Loucy (cell line): ENCODE measurements at regions not wholly inside any gene's neighbourhood (a gene's known extent, or its start where the extent isn't known, plus 50 kb on each side); places are given as distances from the start of the nearest gene placed in this dataset.

Experiments used
- H2AFZ ChIP-seq: fragments of 200-600 bp; sonication (generic); 2 replicates; pipeline ENCODE4 v1.6.0; 2016; ENCODE audit warnings: antibody characterized with exemption, mild to moderate bottlenecking, low read length, moderate library complexity
- H3F3A ChIP-seq: fragments of 200-600 bp; 2 replicates; pipeline ENCODE4 v1.6.0; 2016; ENCODE audit warnings: antibody characterized with exemption, low read depth, mild to moderate bottlenecking
- H3K27me3 ChIP-seq: fragments of 200-600 bp; sonication (generic); 2 replicates; pipeline ENCODE4 v1.6.1; 2014; ENCODE audit warnings: low read length, mild to moderate bottlenecking; ENCODE audit not compliant: insufficient read depth, poor library complexity, severe bottlenecking
- H3K36me3 ChIP-seq: fragments of 200-600 bp; sonication (generic); 2 replicates; pipeline ENCODE4 v1.6.1; 2016; ENCODE audit warnings: low read length; ENCODE audit not compliant: insufficient read depth
- H3K4me1 ChIP-seq: fragments of 200-600 bp; sonication (generic); 2 replicates; pipeline ENCODE4 v1.5.1; 2014; ENCODE audit warnings: low read length, mild to moderate bottlenecking; ENCODE audit not compliant: insufficient read depth, poor library complexity, severe bottlenecking
- H3K4me2 ChIP-seq: fragments of 200-600 bp; sonication (generic); 2 replicates; pipeline ENCODE4 v1.6.0; 2014; ENCODE audit warnings: antibody characterized with exemption, low read length, low read depth, mild to moderate bottlenecking; ENCODE audit not compliant: poor library complexity, severe bottlenecking
- H3K4me3 ChIP-seq: fragments of 200-600 bp; sonication (generic); 2 replicates; pipeline ENCODE4 v1.5.1; 2014; ENCODE audit warnings: low read length, mild to moderate bottlenecking, mixed read lengths; ENCODE audit not compliant: poor library complexity, severe bottlenecking
- H3K79me2 ChIP-seq: fragments of 200-600 bp; sonication (generic); 2 replicates; pipeline ENCODE4 v1.6.1; 2014; ENCODE audit warnings: low read length; ENCODE audit not compliant: insufficient read depth
- H3K9ac ChIP-seq: fragments of 200-600 bp; sonication (generic); 2 replicates; pipeline ENCODE4 v1.6.0; 2014; ENCODE audit warnings: mild to moderate bottlenecking, low read depth, low read length, moderate library complexity; ENCODE audit not compliant: poor library complexity, severe bottlenecking
- H3K9me2 ChIP-seq: fragments of 200-600 bp; sonication (generic); replicated peaks from 2 replicates; pipeline ENCODE4 v1.6.1; 2016; ENCODE audit warnings: low read depth, low read length, mixed read lengths
- H3K9me3 ChIP-seq: fragments of 200-600 bp; sonication (generic); 2 replicates; pipeline ENCODE4 v1.6.1; 2014; ENCODE audit warnings: mild to moderate bottlenecking, antibody characterized with exemption, low read length, low read depth; ENCODE audit not compliant: insufficient read depth
- H4K20me1 ChIP-seq: fragments of 200-600 bp; sonication (generic); 2 replicates; pipeline ENCODE4 v1.6.0; 2014; ENCODE audit warnings: antibody characterized with exemption, low read length, mild to moderate bottlenecking; ENCODE audit not compliant: insufficient read depth, poor library complexity, severe bottlenecking
- EZH2phosphoT487 ChIP-seq: fragments of 200-600 bp; IDR thresholded peaks from 2 replicates; pipeline ENCODE4 v1.6.1; 2018; ENCODE audit warnings: antibody characterized with exemption, mild to moderate bottlenecking, moderate library complexity, borderline replicate concordance
- TF ChIP-seq, protein P1 (sequence below): fragments of 200-600 bp; sonication (generic); conservative IDR thresholded peaks from 2 replicates; pipeline ENCODE4 v1.5.1; 2014; ENCODE audit warnings: mild to moderate bottlenecking, antibody characterized with exemption, low read length

DNA sequence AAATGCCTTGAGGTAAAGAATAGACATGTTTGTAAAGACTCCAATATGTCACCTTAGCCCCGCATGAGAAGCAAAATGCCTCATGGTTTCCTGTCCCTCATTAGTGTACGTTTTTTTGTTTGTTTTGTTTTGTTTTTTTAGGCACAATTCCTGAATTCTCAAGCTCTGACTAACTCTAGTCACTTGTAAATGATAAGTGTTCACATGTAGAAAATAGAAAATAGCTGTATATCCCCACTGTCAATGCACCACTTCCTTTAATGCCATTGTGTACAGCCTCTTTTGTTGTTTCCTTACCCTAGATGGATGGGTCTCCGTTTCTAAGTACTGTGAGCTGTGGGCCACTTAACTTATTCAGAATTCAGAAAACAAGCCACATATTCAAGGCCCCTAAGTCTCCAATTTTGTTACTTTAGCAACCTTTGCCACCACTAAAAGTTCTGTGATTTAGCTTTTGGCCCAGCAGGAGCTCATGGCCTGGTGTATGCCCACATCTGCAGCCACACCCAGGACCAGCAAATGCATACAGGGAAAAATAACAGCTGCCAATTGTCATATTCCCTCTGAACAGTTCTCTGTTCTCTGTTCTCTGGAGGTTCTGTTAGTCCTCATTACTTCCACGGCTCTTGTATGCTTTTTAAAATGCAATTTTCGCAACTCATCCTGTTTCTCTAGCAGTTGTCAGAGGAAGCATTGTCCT is 655.5 kb downstream of the GBE1 start:
- no peak overlapping the region for H3K4me3 ChIP-seq

DNA sequence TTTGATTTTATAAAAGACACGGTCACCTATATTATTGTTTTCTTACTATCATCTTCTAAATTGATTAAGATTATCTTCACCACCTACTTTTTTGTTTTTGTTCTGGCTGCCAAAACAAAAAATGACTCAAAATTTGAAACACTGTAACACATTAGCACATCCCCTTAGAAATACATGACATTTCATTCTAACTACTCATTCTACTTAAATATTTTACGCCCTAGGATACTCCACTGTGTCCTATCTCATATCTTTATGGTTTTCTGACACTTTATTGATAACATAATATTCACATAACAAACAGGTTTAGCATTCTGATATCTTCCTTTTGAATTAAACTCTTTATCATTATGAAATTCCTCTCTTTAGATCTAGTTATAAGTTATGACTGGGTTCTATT is 656.2 kb downstream of the GBE1 start:
- Histone ChIP-seq H3K4me3 (no peak overlapping the region), H3K4me2 (no peak overlapping the region), H3K36me3 (no peaks in the 10 kb centered on the region), H3K9ac (no peak overlapping the region), H2AFZ (no peak overlapping the region), H3K79me2 (no peaks in the 10 kb centered on the region), H3K9me3 (no peaks in the 10 kb centered on the region), H3K4me1 (no peaks in the 10 kb centered on the region), H3K9me2 (no peaks in the 10 kb centered on the region), H3K27me3 (no peaks in the 10 kb centered on the region), H4K20me1 (no peaks in the 10 kb centered on the region), H3F3A (no peaks in the 10 kb centered on the region)
- TF ChIP-seq, protein P1, sequence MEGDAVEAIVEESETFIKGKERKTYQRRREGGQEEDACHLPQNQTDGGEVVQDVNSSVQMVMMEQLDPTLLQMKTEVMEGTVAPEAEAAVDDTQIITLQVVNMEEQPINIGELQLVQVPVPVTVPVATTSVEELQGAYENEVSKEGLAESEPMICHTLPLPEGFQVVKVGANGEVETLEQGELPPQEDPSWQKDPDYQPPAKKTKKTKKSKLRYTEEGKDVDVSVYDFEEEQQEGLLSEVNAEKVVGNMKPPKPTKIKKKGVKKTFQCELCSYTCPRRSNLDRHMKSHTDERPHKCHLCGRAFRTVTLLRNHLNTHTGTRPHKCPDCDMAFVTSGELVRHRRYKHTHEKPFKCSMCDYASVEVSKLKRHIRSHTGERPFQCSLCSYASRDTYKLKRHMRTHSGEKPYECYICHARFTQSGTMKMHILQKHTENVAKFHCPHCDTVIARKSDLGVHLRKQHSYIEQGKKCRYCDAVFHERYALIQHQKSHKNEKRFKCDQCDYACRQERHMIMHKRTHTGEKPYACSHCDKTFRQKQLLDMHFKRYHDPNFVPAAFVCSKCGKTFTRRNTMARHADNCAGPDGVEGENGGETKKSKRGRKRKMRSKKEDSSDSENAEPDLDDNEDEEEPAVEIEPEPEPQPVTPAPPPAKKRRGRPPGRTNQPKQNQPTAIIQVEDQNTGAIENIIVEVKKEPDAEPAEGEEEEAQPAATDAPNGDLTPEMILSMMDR, result no peak
- no peak for TF ChIP-seq EZH2phosphoT487

More for the DNA sequence above, 655.5 kb downstream of the GBE1 start:
- no peak overlapping the region for H3K4me2 ChIP-seq
- no peak overlapping the region for H2AFZ ChIP-seq
- TF ChIP-seq, protein P1, result no peak
- no peak for TF ChIP-seq EZH2phosphoT487
- H3K9me2 ChIP-seq, result no peaks in the 10 kb centered on the region
- H3K36me3 ChIP-seq, result no peaks in the 10 kb centered on the region
- no peaks in the 10 kb centered on the region for H4K20me1 ChIP-seq
- no peaks in the 10 kb centered on the region for H3K4me1 ChIP-seq
- no peaks in the 10 kb centered on the region for H3K27me3 ChIP-seq
- H3F3A ChIP-seq, result no peaks in the 10 kb centered on the region
- H3K79me2 ChIP-seq, result no peaks in the 10 kb centered on the region
- no peak overlapping the region for H3K9ac ChIP-seq
- no peaks in the 10 kb centered on the region for H3K9me3 ChIP-seq

DNA sequence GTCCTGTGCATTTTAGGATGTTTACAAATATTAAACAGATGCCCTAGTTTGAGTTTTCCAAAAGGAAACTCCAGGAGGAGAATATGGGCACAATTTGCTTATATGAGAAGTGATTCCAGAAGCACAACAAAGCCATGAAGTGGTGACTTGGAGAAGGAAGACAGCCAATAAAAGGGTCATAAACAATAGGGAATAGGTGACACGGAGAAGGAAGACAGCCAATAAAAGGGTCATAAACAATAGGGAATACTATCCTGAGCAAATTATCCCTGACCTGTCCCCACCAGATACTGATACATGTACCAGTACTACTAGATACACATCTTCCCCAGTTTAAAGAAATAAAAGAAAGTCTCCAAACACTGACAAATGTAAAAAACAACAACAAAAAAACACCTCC is 663.6 kb downstream of the GBE1 start:
- Histone ChIP-seq H3K4me3 (no peak overlapping the region), H3K4me1 (no peaks in the 10 kb centered on the region)
- TF ChIP-seq EZH2phosphoT487, result no peak
- TF ChIP-seq, protein P1, result no peak

More for the DNA sequence above, 663.6 kb downstream of the GBE1 start:
- H3K9me3 ChIP-seq, result 0 out of 2 replicates have a peak, but pooled peaks cover 5% of the 10 kb centered on the region
- no peaks in the 10 kb centered on the region for H3K36me3 ChIP-seq
- H3K4me2 ChIP-seq, result no peak overlapping the region
- no peak overlapping the region for H3K9ac ChIP-seq
- H3K27me3 ChIP-seq, result no peaks in the 10 kb centered on the region
- H3K9me2 ChIP-seq, result no peaks in the 10 kb centered on the region
- no peaks in the 10 kb centered on the region for H4K20me1 ChIP-seq
- H2AFZ ChIP-seq, result no peak overlapping the region
- H3F3A ChIP-seq, result no peaks in the 10 kb centered on the region
- H3K79me2 ChIP-seq, result no peaks in the 10 kb centered on the region
